Tibial nerve (tissue), 4 donors: ENCODE measurements at regions not wholly inside any gene's neighbourhood (a gene's known extent, or its start where the extent isn't known, plus 50 kb on each side); places are given as distances from the start of the nearest gene placed in this dataset.
"Not testable (repeated sequence)": the region's sequence is repeated elsewhere in the genome, so short reads cannot be mapped to it uniquely, and the experiment has no call there.

Experiments
- DNase-seq, 2 donors: peaks; one replicate each; pipeline ENCODE4 v3.0.0-alpha.2; 2019; ENCODE audit warnings: low spot score in 2 of 2
- H3K27ac ChIP-seq, 4 donors: fragments of 200-600 bp; sonication (generic) in 3 of 4; one replicate each; pipeline ENCODE4 v1.5.1; 2017 to 2019; ENCODE audit warnings: mild to moderate bottlenecking in 1 of 4
- H3K27me3 ChIP-seq, 2 donors: fragments of 200-600 bp; sonication (generic) in 1 of 2; one replicate each; pipeline versions ENCODE4 v1.5.1 to v1.6.0; 2017 to 2019
- H3K36me3 ChIP-seq, 3 donors: fragments of 200-600 bp; sonication (generic); one replicate each; pipeline ENCODE4 v1.5.1; 2018 to 2019
- H3K4me1 ChIP-seq, 4 donors: fragments of 200-600 bp; sonication (generic) in 3 of 4; one replicate each; pipeline ENCODE4 v1.5.1; 2017 to 2019
- H3K4me3 ChIP-seq, 4 donors: fragments of 200-600 bp; sonication (generic) in 3 of 4; one replicate each; pipeline ENCODE4 v1.5.1; 2017 to 2019; ENCODE audit warnings: mild to moderate bottlenecking in 1 of 4, moderate library complexity in 1 of 4
- H3K9me3 ChIP-seq, 4 donors: fragments of 200-600 bp; sonication (generic) in 3 of 4; one replicate each; pipeline ENCODE4 v1.5.1; 2017 to 2019
- CTCF ChIP-seq, 5 experiments: fragments of 200-600 bp in 3 of 5; fragments of 450-650 bp in 2 of 5; sonication (generic) in 3 of 5; IDR thresholded peaks; one replicate each; pipeline ENCODE4 v1.5.1; 2016 to 2019; ENCODE audit warnings: antibody characterized with exemption in 5 of 5, mild to moderate bottlenecking in 3 of 5, moderate library complexity in 2 of 5
- EP300 ChIP-seq, 2 donors: sonication (generic); formaldehyde crosslinking; IDR thresholded peaks; one replicate each; pipeline ENCODE4 v1.6.1; 2017; ENCODE audit warnings: antibody characterized with exemption in 2 of 2, mild to moderate bottlenecking in 1 of 2
- POLR2A ChIP-seq, 2 donors: fragments of 450-650 bp; IDR thresholded peaks; one replicate each; pipeline ENCODE4 v1.6.1; 2017; ENCODE audit warnings: antibody characterized with exemption in 2 of 2, mild to moderate bottlenecking in 2 of 2, moderate library complexity in 2 of 2
- WGBS, 2 donors: methylation state at CpG; one replicate each; pipeline ENCODE4 v1.1.5; 2018; 5-methylcytosine and 5-hydroxymethylcytosine counted together

DNA sequence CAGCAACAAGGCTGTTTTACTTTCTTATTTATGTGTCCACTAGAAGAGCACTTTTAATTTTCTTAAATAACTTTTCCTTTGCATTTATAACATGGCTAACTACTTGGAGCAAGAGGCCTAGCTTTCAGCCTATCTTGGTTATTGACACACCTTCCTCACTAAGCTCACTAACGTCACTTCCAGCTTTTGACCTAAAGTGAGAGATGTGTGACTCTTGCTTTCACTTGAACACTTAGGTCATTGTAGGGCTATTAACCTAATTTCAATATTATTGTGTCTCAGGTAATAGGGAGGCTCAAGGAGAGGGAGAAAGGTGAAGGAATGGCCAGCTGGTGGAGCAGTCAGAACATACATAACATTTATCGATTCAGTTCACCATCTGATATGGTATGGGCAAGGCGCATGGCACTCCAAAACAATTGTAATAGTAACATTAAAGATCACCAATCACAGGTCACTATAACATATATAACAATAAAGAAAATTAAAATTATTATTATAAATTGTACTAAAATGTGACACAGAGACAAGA, 95.0 kb upstream of the FAM20C start:
- no peak overlapping the region for H3K4me3 ChIP-seq
- H3K36me3 ChIP-seq, result no peaks in the 10 kb centered on the region
- H3K9me3 ChIP-seq, result peaks cover 0 to 12% (median 0%) of the 10 kb centered on the region in 4 donors
- TF ChIP-seq CTCF (IDR thresholded peaks at IDR 0.05) (no peak), POLR2A (IDR thresholded peaks at IDR 0.05) (no peak), EP300 (IDR thresholded peaks at IDR 0.05) (no peak)
- H3K27ac ChIP-seq, result no peak overlapping the region
- no peaks in the 10 kb centered on the region for H3K4me1 ChIP-seq
- 62 to 77% methylated on average over 3 of the region's 3 CpGs for WGBS, 2 donors
- no peaks in the 10 kb centered on the region for H3K27me3 ChIP-seq
- DNase-seq, result no peak

DNA sequence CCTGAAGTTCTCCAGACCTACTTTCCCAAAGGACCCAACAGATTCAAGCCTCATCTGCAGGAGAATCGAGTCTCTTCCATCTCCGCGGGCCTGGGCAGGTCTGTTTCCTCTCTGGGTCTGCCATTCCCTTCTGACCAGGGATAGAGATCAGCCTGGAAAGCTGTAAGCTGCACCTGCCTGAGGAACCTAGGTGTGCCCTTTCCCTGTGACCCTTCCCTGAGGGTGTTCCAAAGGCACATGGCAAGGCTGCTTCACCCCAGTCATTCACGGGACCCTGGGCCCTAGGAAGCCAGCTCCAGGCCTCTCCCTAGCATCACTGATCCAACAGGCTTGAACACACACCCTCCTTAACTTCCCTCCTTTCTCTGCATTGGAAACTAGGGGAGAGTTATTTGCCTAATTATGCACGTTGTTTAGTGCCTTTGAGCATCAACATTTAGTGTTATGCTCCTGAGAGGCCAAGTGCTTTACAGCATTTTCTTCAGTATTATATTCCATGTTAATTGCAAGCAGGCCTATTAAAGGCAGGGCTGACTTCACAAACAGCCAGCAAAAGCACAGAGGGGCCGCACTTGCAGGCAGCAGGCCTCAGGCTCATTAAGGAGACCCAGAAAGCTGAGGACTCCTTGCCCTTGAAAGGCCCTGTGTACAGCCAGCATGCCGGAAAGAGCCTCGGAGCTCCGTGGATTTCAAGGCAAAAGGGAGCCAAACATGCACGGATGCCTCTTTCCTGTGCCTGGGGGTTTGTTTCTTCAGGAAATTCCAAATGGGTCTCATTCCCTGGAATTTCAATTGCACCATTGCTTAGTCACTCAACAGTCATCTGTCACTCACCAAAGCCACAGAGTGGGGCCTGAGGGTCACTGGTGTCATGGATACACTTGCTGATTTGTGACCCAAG, 91.0 kb upstream of the FAM20C start:
- TF ChIP-seq EP300 (IDR thresholded peaks at IDR 0.05), result no peak
- TF ChIP-seq POLR2A (IDR thresholded peaks at IDR 0.05), result no peak
- no peak for TF ChIP-seq CTCF (IDR thresholded peaks at IDR 0.05)
- Histone ChIP-seq H3K4me3 (no peak overlapping the region), H3K27ac (no peak overlapping the region), H3K27me3 (no peaks in the 10 kb centered on the region), H3K9me3 (peaks cover 0 to 12% (median 0%) of the 10 kb centered on the region in 4 donors), H3K36me3 (no peaks in the 10 kb centered on the region), H3K4me1 (no peaks in the 10 kb centered on the region)
- 47 to 55% methylated on average over 9 to 10 of the region's 10 CpGs for WGBS, 2 donors
- DNase-seq, result no peak

DNA sequence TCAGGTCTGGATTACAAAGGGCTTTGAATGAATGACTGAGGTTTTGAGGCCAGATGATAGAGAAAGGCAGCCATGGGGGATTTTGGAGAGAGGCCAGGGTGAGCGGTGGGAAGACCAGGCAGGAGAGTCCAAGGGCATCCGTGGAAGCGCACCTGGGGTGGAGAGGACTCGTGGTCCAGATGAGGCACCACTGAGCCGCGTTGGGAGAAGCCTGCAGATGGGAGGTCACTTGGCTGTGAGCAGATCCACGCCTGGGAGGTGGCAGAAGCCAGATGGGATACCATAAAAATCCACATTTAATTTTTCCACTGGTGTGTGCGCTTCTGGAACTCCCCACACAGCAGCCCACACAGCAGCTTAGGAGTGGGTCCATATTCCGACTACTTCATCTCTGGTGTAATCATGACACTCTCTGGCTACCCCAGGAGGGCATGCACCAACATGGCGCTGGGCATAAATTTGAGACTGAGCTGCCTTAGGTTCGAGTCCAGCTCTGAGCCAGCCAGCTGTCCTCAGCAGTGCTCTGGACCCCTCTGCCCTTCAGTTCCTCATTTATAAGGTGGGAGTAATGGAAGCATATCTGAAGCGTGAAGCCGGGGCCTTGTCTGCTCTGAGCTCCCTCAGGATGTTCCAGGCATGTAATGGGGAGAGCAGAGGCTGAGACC, 90.2 kb upstream of the FAM20C start:
- no peaks in the 10 kb centered on the region for H3K4me1 ChIP-seq
- peaks cover 0 to 12% (median 0%) of the 10 kb centered on the region in 4 donors for H3K9me3 ChIP-seq
- H3K4me3 ChIP-seq, result no peak overlapping the region
- H3K27ac ChIP-seq, result no peak overlapping the region
- no peaks in the 10 kb centered on the region for H3K27me3 ChIP-seq
- TF ChIP-seq EP300 (IDR thresholded peaks at IDR 0.05) (no peak), CTCF (IDR thresholded peaks at IDR 0.05) (no peak), POLR2A (IDR thresholded peaks at IDR 0.05) (no peak)
- WGBS, 2 donors, result 82 to 91% methylated on average over 12 of the region's 13 CpGs
- H3K36me3 ChIP-seq, result no peaks in the 10 kb centered on the region
- DNase-seq, result no peak

DNA sequence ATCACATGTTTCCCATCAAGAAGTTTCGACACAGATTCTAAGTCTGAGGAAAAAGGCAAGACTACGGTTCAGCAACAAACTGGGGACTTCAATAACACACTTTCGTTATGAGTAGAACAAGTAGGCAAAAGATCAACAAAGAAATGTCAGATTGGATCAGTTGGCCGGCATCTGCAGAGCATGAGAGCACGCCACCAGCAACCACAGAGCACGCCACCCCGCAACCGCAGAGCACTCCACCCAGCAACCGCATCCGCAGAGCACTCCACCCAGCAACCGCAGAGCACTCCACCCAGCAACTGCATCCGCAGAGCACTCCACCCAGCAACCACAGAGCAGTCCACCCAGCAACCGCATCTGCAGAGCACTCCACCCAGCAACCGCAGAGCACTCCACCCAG, 89.7 kb upstream of the FAM20C start:
- H3K27ac ChIP-seq, result no peak overlapping the region
- WGBS, 2 donors, result 48 to 60% methylated on average over 9 to 10 of the region's 14 CpGs
- TF ChIP-seq CTCF (IDR thresholded peaks at IDR 0.05) (no peak), POLR2A (IDR thresholded peaks at IDR 0.05) (no peak), EP300 (IDR thresholded peaks at IDR 0.05) (no peak)

GRCh38 chr7:103981-104380, 88.4 kb upstream of the FAM20C start:
- H3K27me3 ChIP-seq, result not testable (repeated sequence)
- 71 to 98% methylated on average over 4 of the region's 10 CpGs for WGBS, 2 donors

More for the DNA sequence above, 89.7 kb upstream of the FAM20C start:
- DNase-seq, result no peak
- Histone ChIP-seq H3K36me3 (no peaks in the 10 kb centered on the region), H3K4me3 (no peak overlapping the region), H3K9me3 (peaks cover 0 to 10% (median 0%) of the 10 kb centered on the region in 4 donors), H3K27me3 (no peaks in the 10 kb centered on the region), H3K4me1 (no peaks in the 10 kb centered on the region)

More at GRCh38 chr7:103981-104380, 88.4 kb upstream of the FAM20C start:
- not testable (repeated sequence) for DNase-seq, H3K36me3 ChIP-seq, H3K27ac ChIP-seq, H3K4me3 ChIP-seq, H3K4me1 ChIP-seq, H3K9me3 ChIP-seq
